Fibroblast of lung (primary cell): ENCODE measurements at regions not wholly inside any gene's neighbourhood (a gene's known extent, or its start where the extent isn't known, plus 50 kb on each side); places are given as distances from the start of the nearest gene placed in this dataset.
"Not testable (repeated sequence)": the region's sequence is repeated elsewhere in the genome, so short reads cannot be mapped to it uniquely, and the experiment has no call there.

Source experiments
- DNase-seq, 2 donors: peaks; one replicate each; pipeline versions ENCODE4 v3.0.0 to v3.0.0-alpha.2; 2010; ENCODE audit warnings: low read depth in 2 of 2
- H2AFZ ChIP-seq: 2 replicates; pipeline ENCODE4 v1.5.1; 2012; ENCODE audit warnings: low read length, control low read depth, inconsistent platforms
- H3K27ac ChIP-seq: 2 replicates; pipeline ENCODE4 v1.5.1; 2011; ENCODE audit warnings: low read length, control low read depth; ENCODE audit not compliant: insufficient read depth
- H3K27me3 ChIP-seq: 2 replicates; pipeline ENCODE4 v1.5.1; 2011; ENCODE audit warnings: mild to moderate bottlenecking, low read length; ENCODE audit not compliant: control insufficient read depth, insufficient read depth
- H3K36me3 ChIP-seq: 2 replicates; pipeline ENCODE4 v1.5.1; 2011; ENCODE audit warnings: low read length; ENCODE audit not compliant: control insufficient read depth, insufficient read depth
- H3K4me1 ChIP-seq: 2 replicates; pipeline ENCODE4 v1.5.1; 2011; ENCODE audit warnings: low read length; ENCODE audit not compliant: control insufficient read depth, insufficient read depth; ENCODE audit errors: extremely low read depth
- H3K4me2 ChIP-seq: 2 replicates; pipeline ENCODE4 v1.5.1; 2011; ENCODE audit warnings: low read length, control low read depth; ENCODE audit not compliant: insufficient read depth; ENCODE audit errors: extremely low read depth
- H3K4me3 ChIP-seq, 4 experiments: fragments of 200-600 bp in 1 of 4; sonication (generic) in 1 of 4; replicated peaks in 1 of 4; 2 replicates each; pipeline ENCODE4 v1.5.1; 2011 to 2016; ENCODE audit warnings: low read length in 4 of 4, low read depth in 3 of 4, mild to moderate bottlenecking in 3 of 4, control low read depth in 2 of 4, inconsistent platforms in 1 of 4, mixed read lengths in 1 of 4; ENCODE audit not compliant: insufficient read depth in 1 of 4; ENCODE audit errors: control extremely low read depth in 1 of 4
- H3K79me2 ChIP-seq: 2 replicates; pipeline ENCODE4 v1.5.1; 2012; ENCODE audit warnings: mild to moderate bottlenecking, low read length, inconsistent platforms; ENCODE audit not compliant: control insufficient read depth, insufficient read depth
- H3K9ac ChIP-seq: 2 replicates; pipeline ENCODE4 v1.5.1; 2011; ENCODE audit warnings: mild to moderate bottlenecking, low read length, control low read depth; ENCODE audit not compliant: insufficient read depth
- H3K9me3 ChIP-seq: 2 replicates; pipeline ENCODE4 v1.5.1; 2012; ENCODE audit warnings: low read depth, low read length; ENCODE audit not compliant: control insufficient read depth, insufficient read depth
- H4K20me1 ChIP-seq: 2 replicates; pipeline ENCODE4 v1.5.1; 2011; ENCODE audit warnings: low read length; ENCODE audit not compliant: control insufficient read depth, insufficient read depth; ENCODE audit errors: extremely low read depth

DNA sequence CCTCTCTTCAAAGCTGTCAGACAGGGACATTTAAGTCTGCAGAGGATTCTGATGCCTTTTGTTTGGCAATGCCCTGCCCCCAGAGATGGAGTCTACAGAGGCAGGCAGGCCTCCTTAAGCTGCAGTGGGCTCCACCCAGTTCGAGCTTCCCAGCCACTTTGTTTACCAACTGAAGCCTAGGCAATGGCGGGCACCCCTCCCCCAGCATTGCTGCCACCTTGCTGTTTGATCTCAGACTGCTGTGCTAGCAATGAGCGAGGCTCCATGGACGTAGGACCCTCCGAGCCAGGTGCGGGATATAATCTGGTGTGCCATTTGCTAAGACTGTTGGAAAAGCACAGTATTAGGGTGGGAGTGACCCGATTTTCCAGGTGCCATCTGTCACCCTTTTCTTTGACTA is 207.7 kb downstream of the OTOP1 start:
- not testable (repeated sequence) for H3K9ac ChIP-seq, DNase-seq

DNA sequence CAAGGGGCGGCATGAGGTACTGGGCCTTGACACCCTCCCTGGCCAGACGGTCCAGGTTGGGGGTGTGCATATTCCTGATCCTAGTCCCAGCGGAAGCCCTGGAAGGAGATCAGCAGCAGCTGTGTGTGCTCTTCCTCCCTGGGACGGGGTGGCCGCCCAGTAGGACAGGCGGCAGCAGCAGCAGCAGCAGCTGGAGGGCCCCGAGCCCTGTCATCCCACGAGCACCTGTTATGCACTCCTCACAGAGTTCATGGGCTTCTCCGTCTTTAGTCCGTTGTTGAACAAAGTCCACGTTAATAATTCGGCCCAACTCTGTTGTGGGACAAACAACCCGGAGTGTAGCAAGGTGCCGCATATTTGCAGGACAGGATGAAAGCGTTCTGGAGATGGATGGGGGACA is 205.6 kb downstream of the OTOP1 start:
- H3K4me1 ChIP-seq, H3K27me3 ChIP-seq, H2AFZ ChIP-seq, DNase-seq, H3K27ac ChIP-seq, H3K4me2 ChIP-seq, H4K20me1 ChIP-seq, H3K36me3 ChIP-seq, H3K9ac ChIP-seq, H3K9me3 ChIP-seq, H3K79me2 ChIP-seq, H3K4me3 ChIP-seq: not testable (repeated sequence)

More for the DNA sequence above, 207.7 kb downstream of the OTOP1 start:
- H2AFZ ChIP-seq, H3K36me3 ChIP-seq, H3K4me3 ChIP-seq, H3K79me2 ChIP-seq, H3K4me1 ChIP-seq, H3K27ac ChIP-seq, H4K20me1 ChIP-seq, H3K9me3 ChIP-seq, H3K27me3 ChIP-seq, H3K4me2 ChIP-seq: not testable (repeated sequence)

DNA sequence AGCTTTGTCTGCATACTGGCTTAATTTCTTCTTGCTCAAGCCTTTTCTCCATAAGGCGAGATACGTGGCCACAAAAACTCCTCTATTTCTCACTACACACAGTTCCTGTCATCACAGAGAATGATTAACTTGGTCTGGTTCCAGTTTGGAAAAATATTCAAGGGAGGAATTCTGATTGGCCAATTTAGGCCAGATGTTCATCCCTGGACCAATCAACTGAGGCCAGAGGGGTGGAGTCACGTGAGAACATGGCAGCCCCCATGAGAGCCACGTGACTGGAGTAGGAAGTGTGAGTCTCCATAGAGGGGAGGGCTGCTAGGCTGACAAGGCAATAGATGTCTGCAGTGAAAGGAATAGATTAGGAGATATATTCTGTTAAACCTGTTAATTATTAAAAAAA is 200.0 kb downstream of the OTOP1 start:
- DNase-seq = not testable (repeated sequence)

DNA sequence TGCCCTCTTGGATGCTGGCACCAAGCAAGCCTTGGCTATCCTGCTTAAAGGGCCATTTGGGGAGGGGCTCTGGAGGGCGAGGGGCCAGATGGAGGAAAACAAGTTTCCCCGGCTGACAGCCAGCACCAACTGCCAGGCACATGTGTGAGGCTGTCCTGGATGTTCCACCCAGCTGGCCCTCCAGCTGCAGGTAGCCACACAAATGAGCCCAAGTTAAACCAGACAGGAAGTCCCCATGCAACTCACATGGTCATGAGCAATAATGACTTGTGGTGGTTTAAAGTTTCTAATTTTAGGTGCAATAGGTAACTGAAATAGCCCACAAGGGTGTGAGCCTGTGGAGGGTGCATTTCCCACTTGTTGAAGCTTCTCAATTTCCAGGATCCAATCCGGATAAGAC is 198.0 kb downstream of the OTOP1 start:
- not testable (repeated sequence) for H3K79me2 ChIP-seq, H3K4me1 ChIP-seq, H3K9me3 ChIP-seq, H2AFZ ChIP-seq, H3K36me3 ChIP-seq, DNase-seq, H3K4me2 ChIP-seq, H3K4me3 ChIP-seq, H4K20me1 ChIP-seq, H3K27ac ChIP-seq, H3K9ac ChIP-seq, H3K27me3 ChIP-seq

More for the DNA sequence above, 200.0 kb downstream of the OTOP1 start:
- not testable (repeated sequence) for H3K4me2 ChIP-seq, H3K79me2 ChIP-seq, H2AFZ ChIP-seq, H3K9ac ChIP-seq, H4K20me1 ChIP-seq, H3K4me1 ChIP-seq, H3K4me3 ChIP-seq, H3K36me3 ChIP-seq, H3K9me3 ChIP-seq, H3K27me3 ChIP-seq, H3K27ac ChIP-seq

DNA sequence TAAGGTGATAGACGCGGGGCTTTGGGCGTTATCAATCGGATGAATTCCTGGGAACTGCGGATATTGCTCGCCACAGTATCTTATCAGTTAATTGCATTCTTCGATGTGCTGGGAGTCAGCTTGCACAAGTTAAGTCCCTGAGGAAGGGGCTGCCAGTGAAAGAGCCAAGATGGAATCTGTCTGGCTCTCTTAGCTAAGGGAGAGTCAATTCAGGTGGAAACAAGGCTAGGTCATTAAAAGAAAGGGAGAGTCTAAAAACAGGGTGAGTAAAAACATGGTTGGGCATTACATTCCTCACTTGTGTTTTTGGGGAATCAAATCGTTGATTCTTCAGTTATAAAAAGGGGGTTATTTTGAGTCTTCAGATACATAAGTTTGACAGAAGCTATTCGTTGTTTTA is 196.2 kb downstream of the OTOP1 start:
- not testable (repeated sequence) for H2AFZ ChIP-seq, H3K36me3 ChIP-seq, H3K4me2 ChIP-seq, H4K20me1 ChIP-seq, H3K79me2 ChIP-seq, H3K9me3 ChIP-seq, DNase-seq, H3K27me3 ChIP-seq, H3K4me1 ChIP-seq, H3K9ac ChIP-seq, H3K4me3 ChIP-seq, H3K27ac ChIP-seq

DNA sequence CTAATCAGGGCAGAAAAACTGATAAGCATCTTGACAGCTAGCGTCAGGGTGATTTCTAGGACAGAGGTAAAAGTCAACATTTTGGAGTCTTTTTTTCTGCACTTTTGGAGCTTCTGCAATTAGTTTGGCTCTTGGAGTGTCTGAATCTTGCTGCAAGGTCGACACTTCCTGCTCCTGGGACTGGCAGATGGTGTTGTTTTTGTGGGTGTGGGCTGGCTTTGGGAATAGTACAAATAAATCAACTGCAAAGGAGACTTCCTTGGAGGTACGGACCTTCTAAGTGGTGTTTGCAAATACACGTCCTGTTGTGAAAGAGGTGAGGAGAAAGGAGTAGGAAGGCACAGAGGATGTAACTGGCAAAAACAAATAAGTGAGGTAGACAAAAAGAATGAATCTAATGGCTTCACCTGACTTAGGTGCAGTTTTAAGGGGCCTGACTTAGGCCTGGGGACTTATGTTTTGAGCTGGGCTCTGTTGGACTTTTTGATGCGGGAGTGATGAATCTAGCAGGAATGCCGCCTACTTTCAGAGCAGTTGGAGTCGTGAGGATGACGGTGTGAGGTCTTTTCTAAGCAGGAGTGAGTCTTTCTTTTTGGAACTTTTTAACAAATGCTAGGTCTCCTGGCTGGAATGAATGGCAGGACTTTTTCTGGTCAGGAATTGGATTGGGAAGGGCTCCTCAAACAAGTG is 195.1 kb downstream of the OTOP1 start:
- not testable (repeated sequence) for H3K79me2 ChIP-seq, H3K4me1 ChIP-seq, H3K9me3 ChIP-seq, DNase-seq, H3K4me2 ChIP-seq, H3K27ac ChIP-seq, H3K4me3 ChIP-seq, H2AFZ ChIP-seq, H3K9ac ChIP-seq, H4K20me1 ChIP-seq, H3K27me3 ChIP-seq, H3K36me3 ChIP-seq

DNA sequence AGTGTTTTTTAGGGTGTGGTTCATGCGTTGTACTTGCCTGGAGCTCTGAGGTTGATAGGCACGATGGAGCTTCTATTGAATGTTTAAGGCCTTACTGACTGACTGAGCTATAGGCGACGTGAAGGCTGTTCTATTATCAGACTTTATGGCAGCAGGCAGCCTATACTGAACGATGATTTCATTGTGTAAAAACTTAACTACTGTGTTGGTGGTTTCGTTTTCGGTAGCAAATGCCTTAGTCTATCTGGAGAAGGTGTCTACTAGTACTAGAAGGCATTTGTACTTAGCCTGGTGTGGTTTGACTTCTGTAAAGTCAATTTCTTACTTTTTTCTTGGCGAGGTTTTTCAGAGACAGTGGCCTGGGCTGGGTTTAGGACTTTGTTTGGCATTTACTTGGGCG is 194.4 kb downstream of the OTOP1 start:
- H3K36me3 ChIP-seq, H3K4me2 ChIP-seq, H3K27me3 ChIP-seq, H3K4me1 ChIP-seq, H3K9me3 ChIP-seq, H3K4me3 ChIP-seq, DNase-seq, H4K20me1 ChIP-seq, H3K9ac ChIP-seq, H2AFZ ChIP-seq, H3K79me2 ChIP-seq, H3K27ac ChIP-seq: not testable (repeated sequence)
